Type B pancreatic cell (in vitro differentiated cells): ENCODE measurements at regions not wholly inside any gene's neighbourhood (a gene's known extent, or its start where the extent isn't known, plus 50 kb on each side); places are given as distances from the start of the nearest gene placed in this dataset.

Experiments
- DNase-seq: peaks from one replicate; pipeline ENCODE4 v3.0.0; 2021; ENCODE audit warnings: mixed read lengths; ENCODE audit not compliant: unreplicated experiment; ENCODE audit errors: extremely low spot score
- H3K27ac Mint-ChIP-seq: 2 replicates; pipeline ENCODE4 v1.8.0; 2021; ENCODE audit warnings: mild to moderate bottlenecking, mixed read lengths
- H3K27me3 Mint-ChIP-seq: 2 replicates; pipeline ENCODE4 v1.8.0; 2021; ENCODE audit warnings: mixed read lengths
- H3K36me3 Mint-ChIP-seq: 2 replicates; pipeline ENCODE4 v1.8.0; 2021; ENCODE audit warnings: mixed read lengths
- H3K4me1 Mint-ChIP-seq: one replicate; pipeline ENCODE4 v1.8.0; 2021; ENCODE audit warnings: mixed read lengths; ENCODE audit not compliant: unreplicated experiment
- H3K4me3 Mint-ChIP-seq: 2 replicates; pipeline ENCODE4 v1.8.0; 2021; ENCODE audit warnings: mild to moderate bottlenecking, mixed read lengths
- H3K9me3 Mint-ChIP-seq: 2 replicates; pipeline ENCODE4 v1.8.0; 2021; ENCODE audit warnings: mixed read lengths
- CTCF ChIP-seq: fragments of 200-600 bp; sonication (generic); conservative IDR thresholded peaks from 2 replicates; pipeline ENCODE4 v1.5.0; 2021; ENCODE audit warnings: antibody characterized with exemption, mild to moderate bottlenecking

DNA sequence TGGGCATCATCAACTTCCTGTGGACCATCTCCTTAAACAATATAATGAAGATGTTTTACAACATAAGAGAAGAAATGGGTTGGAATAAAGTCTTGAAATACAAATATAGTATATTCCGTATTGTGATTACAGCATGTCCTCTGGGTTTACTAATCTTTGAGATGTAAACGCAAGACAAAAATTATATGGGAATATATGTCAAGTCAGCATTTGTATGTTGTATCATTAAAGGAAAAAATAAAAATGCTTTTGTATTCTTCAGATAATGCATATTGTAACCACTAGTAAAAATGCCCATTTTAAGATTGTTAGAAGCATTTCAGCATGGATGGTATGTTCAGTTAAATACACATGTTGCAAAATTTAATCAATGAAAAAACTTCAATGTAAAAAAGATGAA is 893.3 kb downstream of the FLRT2 start:
- no peaks in the 10 kb centered on the region for H3K36me3 Mint-ChIP-seq
- no peak for DNase-seq
- H3K4me1 Mint-ChIP-seq: no peaks in the 10 kb centered on the region
- no peaks in the 10 kb centered on the region for H3K27me3 Mint-ChIP-seq
- H3K27ac Mint-ChIP-seq: no peak overlapping the region
- no peak overlapping the region for H3K4me3 Mint-ChIP-seq
- H3K9me3 Mint-ChIP-seq: no peaks in the 10 kb centered on the region
- TF ChIP-seq CTCF: no peak

- Mint-ChIP-seq H3K4me1 (no peaks in the 10 kb centered on the region), H3K27ac (no peak overlapping the region), H3K9me3 (no peaks in the 10 kb centered on the region), H3K36me3 (no peaks in the 10 kb centered on the region), H3K4me3 (no peak overlapping the region), H3K27me3 (no peaks in the 10 kb centered on the region)
- TF ChIP-seq CTCF: no peak
- no peak for DNase-seq
These were observed 890.2 kb downstream of the FLRT2 start for GRCh38 chr14:86420131-86420530.

- Mint-ChIP-seq H3K4me3 (no peak overlapping the region), H3K36me3 (no peaks in the 10 kb centered on the region), H3K27me3 (no peaks in the 10 kb centered on the region), H3K4me1 (no peaks in the 10 kb centered on the region), H3K9me3 (no peaks in the 10 kb centered on the region), H3K27ac (no peak overlapping the region)
- no peak for TF ChIP-seq CTCF
- DNase-seq: no peak
These were observed 884.2 kb downstream of the FLRT2 start for GRCh38 chr14:86414146-86414545.

GRCh38 chr14:86404989-86405649 is 875.2 kb downstream of the FLRT2 start:
- Mint-ChIP-seq H3K4me1 (no peaks in the 10 kb centered on the region), H3K9me3 (no peaks in the 10 kb centered on the region), H3K27me3 (no peaks in the 10 kb centered on the region), H3K4me3 (no peak overlapping the region), H3K36me3 (no peaks in the 10 kb centered on the region), H3K27ac (no peak overlapping the region)
- no peak for DNase-seq
- TF ChIP-seq CTCF: no peak

- Mint-ChIP-seq H3K27me3 (no peaks in the 10 kb centered on the region), H3K36me3 (no peaks in the 10 kb centered on the region), H3K27ac (no peak overlapping the region), H3K4me1 (no peaks in the 10 kb centered on the region), H3K4me3 (no peak overlapping the region), H3K9me3 (no peaks in the 10 kb centered on the region)
- TF ChIP-seq CTCF: no peak
- DNase-seq: no peak
These were observed 874.5 kb downstream of the FLRT2 start for GRCh38 chr14:86404425-86404824.

DNA sequence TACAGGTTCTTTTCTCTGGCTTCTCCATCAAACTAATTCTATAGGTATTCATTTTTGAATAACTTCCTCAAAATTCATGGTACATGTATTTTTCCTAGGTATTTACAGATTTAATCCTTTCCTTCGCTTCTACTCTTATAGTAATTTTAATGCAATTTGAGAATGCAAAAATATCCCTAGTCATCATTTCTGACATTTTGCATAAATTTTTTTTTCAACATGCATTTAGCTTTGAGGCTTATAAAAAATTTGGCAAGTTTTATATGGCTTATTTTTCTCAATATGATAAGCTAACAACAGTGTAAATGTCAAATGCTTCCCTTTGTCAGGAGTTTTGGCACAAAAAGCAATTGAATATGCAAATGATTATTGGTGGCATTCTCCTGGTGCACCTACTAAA is 872.6 kb downstream of the FLRT2 start:
- DNase-seq: no peak
- Mint-ChIP-seq H3K27me3 (no peaks in the 10 kb centered on the region), H3K27ac (no peak overlapping the region), H3K9me3 (no peaks in the 10 kb centered on the region), H3K4me3 (no peak overlapping the region), H3K36me3 (no peaks in the 10 kb centered on the region), H3K4me1 (no peaks in the 10 kb centered on the region)
- no peak for TF ChIP-seq CTCF
